Body of pancreas (tissue), 4 donors: ENCODE measurements at regions not wholly inside any gene's neighbourhood (a gene's known extent, or its start where the extent isn't known, plus 50 kb on each side); places are given as distances from the start of the nearest gene placed in this dataset.

Source experiments
- CTCF ChIP-seq, 7 experiments: fragments of 450-650 bp in 4 of 7; fragments of 200-600 bp in 3 of 7; sonication (generic) in 3 of 7; IDR thresholded peaks; one replicate each; pipeline ENCODE4 v1.5.1; 2016 to 2019; ENCODE audit warnings: antibody characterized with exemption in 7 of 7
- POLR2A ChIP-seq, 3 donors: fragments of 450-650 bp; IDR thresholded peaks; one replicate each; pipeline ENCODE4 v1.6.1; 2016; ENCODE audit warnings: antibody characterized with exemption in 3 of 3, mild to moderate bottlenecking in 2 of 3

- TF ChIP-seq CTCF (IDR thresholded peaks at IDR 0.05) (no peak), POLR2A (IDR thresholded peaks at IDR 0.05) (no peak)
These were observed 471.4 kb downstream of the CMPK2 start for GRCh38 chr2:6394276-6394675.
